ENCODE measurements at regions not wholly inside any gene's neighbourhood (a gene's known extent, or its start where the extent isn't known, plus 50 kb on each side); places are given as distances from the start of the nearest gene placed in this dataset.
"Not testable (repeated sequence)": the region's sequence is repeated elsewhere in the genome, so short reads cannot be mapped to it uniquely, and the experiment has no call there.

GRCh38 chr16:72453856-72454255 is 281.9 kb upstream of the PMFBP1 start:
- not testable (repeated sequence) for DNase-seq

- no peak for DNase-seq
Observed at GRCh38 chr16:72444696-72445095, 272.7 kb upstream of the PMFBP1 start.

GRCh38 chr16:72443809-72444208 is 271.9 kb upstream of the PMFBP1 start:
- DNase-seq, result no peak

DNA sequence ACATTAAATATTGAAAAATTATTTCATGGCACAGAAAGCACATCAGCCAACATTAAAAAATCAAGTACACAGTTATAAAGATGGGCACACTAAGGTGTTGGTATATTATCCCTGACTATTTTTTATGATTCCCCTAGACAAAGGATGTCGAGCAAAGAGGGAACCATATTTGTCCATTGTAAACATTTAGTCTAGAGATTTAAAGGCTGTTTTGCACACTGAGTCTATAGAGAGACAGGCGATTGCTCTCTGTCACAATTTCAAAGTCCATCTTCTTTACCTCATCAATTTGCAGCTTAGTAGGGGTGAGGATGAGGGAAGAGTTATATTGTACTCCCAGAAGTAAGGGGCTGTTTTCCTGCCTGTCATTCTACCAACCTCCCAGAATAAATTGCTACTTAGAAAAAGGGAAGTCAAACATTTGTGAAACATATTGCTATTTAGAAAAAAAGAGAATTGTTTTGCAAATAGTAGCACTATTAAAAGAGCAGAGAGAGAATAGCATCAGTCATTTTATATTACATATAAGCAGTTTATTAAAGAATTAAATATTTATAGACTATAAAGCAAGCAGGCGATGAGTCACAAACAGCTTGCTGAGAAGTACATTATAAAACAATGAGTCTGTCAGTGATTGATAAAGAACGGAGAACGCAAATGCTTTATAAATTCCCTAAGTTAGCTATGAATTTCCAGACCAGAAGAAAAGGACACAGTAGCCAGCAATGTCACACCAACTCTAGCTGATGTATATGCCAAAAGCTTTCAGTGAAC is 270.6 kb upstream of the PMFBP1 start:
- peak; percentile 11 to 21 for DNase-seq

DNA sequence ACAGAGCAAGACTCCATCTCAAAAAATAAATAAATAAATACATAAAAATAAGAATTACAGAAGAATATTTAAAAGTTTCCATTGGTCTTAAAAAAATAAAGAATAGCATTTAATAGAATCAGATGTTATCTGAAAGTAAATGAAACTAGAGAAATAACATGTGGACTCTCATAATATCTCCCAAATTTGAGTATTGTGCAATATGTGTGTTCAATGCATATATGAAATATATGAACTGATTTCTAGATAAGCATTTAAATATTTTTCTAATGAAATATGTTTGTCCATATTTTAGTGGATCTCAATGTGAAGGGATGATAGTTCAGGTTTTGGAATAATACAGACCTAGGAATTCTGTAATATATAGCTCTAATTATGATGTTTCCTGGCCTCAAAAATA is 265.9 kb upstream of the PMFBP1 start:
- no peak for DNase-seq

DNA sequence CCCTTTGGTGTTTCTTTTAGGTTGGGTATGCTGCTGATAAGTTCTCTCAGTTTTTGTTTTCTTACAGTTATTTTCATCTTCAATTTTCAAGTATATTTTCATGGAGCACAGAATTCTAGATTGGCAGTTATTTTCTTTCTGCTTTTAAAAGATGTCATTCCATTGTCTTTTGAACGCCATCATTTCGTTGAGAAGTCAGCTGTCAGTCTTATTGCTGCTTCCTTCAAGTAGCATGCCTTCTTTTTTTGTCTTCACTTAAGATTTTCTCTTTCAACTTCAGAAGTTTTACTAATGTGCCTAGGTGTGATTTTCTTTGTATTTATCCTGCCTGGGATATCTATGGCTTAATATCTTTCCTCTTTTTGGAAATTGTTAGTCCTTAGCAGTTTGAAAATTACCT is 262.2 kb upstream of the PMFBP1 start:
- peak; percentile 19 to 24 for DNase-seq

DNA sequence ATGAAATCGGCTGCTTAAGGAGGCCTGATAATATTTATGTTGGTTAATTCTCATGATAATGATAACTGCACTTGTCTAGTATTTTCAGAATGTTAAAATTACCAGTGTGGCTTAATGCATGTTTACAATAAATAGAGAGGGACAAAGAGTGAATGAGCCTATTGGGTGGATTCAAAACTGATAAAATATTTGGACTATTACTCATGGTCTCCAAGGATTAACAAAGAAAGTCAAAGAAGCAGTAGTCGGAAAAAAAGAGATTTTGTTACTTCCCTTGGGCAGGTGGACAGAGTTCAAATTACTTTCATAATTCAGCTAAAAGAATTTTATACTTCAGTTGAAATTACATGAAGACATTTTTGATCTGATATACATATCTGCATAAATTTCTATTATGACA is 258.2 kb upstream of the PMFBP1 start:
- no peak for DNase-seq

DNA sequence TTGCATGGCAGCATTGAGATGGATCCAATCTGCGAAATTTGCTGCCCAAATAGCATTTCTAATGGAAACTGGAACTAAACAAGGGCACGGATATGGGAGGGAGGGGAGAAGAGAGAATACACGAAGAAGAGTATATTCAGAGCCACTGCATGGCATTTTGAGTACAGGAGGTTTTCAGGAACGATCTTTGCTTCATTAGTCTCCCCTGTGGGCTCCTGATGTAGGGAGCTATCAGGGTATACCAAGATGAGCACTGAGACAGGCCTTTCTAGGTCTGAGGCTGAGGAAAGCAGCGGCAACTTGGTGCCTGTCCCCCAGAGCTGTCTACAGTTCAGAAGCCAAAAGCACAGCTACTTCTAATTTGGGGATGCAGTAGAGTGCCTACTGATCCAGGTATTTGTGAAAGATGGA is 257.7 kb upstream of the PMFBP1 start:
- DNase-seq, result no peak

- DNase-seq, result no peak
Observed at GRCh38 chr16:72428681-72429376, 256.9 kb upstream of the PMFBP1 start.

GRCh38 chr16:72427783-72428331 is 255.9 kb upstream of the PMFBP1 start:
- no peak for DNase-seq

DNA sequence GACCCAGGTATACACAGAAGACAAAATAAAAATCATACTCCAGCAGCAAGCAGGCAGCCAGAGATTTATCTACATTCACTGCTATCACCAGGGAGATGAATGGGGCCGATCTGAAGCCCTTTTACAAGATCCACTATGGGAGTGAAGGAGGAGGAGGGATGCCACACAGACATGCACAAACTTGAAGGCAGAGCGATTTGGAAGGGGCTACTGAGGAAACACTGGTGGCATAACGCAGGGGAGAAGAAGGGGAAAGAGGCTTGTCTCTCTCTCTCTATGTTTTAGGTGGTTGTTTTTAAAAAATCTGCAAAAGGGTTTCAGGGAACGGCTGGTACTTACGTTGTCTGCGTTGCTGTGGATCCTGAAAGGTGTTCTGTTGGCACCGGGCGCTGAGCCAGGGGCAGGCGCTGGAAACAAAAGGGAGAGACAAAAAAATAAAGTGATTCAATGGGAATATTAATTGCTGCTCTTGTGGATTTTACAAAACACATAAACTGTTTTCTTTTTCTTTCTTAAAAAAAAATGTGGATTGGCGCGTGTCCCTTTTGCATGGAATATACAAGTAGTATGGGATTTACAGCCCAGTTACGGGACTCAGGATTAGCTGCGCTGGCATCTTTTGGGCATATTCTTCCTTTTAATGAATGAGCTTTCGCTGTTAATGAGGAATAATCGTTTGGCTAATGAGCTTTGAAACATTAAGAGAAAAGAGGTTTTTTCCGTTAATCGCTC is 255.3 kb upstream of the PMFBP1 start:
- no peak for DNase-seq

DNA sequence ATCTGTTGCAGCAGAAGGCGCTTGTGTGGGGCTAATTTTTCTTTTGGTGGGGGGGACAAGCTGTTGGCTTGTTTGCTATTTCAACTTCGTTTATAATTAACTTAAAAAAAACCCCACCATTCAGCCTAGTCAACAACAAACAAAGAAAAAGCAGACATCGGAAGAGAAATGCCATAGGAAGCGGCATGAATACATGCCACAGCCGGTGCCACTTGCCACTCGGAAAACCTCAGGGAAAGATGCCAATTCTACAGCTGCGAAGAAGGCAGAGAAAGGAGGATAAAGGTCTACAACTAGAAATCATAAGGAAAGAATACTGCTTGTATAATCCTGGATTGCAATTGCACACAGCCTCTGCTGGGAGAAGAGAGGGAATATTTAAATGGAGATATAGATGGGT is 254.4 kb upstream of the PMFBP1 start:
- no peak for DNase-seq

DNA sequence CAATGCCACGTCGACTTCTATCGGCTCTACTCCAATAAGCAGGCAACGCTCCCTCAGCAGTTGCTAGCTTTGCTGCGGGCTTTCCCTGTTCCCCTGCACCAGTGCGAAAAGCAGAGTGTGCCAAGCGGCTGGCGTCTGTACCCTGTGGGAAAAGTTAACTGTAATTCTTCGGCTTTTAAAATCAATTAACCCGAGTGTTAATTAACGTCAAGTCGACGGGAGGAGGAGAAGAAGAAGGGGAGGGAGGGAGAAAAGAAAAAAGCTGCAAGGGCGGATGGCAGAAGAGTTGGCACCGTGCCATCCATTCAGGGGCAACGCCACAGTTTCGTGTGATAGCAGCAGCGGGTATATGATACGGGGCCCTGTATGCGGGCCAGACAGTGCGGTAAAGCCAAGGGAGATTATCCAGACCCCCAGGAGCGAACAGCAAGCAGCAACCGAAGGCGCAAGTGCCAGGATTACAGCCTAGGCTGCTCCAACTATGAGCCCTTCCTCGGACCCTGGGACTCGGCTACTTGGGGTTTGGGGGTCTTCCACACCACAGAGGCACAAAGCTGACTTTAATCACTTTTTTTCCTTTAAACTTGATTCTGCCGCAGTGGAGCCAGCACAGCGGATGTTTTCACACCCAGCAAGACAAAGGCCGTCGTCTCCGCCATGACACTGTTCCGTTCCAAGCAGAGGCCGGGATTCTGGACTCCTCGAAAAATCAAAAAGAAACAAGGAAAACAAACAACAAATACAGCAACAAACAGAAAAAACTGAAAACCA is 253.8 kb upstream of the PMFBP1 start:
- DNase-seq, result no peak

GRCh38 chr16:72424757-72425156 is 252.8 kb upstream of the PMFBP1 start:
- no peak for DNase-seq

DNA sequence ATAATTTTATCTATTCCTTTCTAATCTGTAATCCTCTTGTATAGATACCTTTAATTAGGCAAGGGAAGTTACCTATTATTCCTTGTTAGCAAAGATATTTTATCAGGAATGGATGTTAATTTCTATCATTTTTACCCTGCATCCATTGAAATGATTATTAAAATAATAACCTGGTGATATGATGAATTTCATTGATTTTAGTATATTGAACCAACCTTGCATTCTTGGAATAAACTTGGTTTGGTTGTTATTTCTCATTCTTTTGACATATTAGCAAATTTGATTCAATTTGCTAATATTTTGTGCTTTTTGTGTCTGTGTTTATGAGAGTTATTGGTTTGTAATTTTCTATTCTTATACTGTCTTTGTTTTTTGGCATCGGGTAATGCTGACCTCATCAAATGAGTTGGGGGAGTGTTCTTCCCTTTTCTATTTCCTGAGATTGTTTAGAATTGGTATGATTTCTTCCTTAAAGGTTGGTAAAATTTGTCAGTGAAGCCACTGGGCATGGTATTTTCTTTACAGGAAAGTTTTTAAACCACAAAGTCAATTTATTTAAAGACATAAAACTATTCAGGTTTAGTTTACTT is 250.4 kb upstream of the PMFBP1 start:
- no peak for DNase-seq

DNA sequence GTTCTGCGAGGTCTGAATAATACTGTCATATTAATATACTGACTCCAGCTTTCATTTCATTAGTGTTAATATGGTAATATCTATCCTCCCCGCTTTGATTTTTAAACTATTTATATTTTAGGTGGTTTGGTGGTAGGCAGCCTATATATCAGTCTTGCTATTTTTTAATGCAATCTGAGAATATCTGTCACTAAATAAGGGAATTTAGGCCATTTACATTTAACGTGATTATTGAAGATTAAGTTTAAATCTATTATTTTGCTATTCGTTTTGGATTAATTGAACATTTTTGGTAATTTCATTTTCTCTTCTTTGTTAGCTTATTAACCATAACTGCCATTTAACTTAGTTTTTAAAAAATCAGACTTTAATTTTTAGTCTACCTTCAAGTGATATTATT is 247.7 kb upstream of the PMFBP1 start:
- DNase-seq, result no peak

DNA sequence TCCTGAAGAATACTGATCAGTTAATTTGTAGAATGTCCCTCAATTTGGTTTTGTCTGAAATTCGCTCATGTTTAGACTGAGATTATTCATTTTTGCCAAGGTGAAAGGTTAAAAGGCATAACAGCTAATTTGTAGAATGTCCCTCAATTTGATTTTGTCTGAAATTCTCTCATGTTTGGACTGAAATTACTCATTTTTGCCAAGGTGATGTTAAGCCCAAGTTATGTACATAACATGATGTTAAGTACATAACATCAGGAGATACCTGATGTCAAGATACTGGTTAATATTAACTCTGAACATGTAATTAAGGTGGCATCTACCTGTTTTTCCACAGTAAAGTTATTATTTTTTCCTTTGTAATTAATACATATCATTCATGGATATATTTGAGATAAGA is 243.4 kb upstream of the PMFBP1 start:
- no peak for DNase-seq

DNA sequence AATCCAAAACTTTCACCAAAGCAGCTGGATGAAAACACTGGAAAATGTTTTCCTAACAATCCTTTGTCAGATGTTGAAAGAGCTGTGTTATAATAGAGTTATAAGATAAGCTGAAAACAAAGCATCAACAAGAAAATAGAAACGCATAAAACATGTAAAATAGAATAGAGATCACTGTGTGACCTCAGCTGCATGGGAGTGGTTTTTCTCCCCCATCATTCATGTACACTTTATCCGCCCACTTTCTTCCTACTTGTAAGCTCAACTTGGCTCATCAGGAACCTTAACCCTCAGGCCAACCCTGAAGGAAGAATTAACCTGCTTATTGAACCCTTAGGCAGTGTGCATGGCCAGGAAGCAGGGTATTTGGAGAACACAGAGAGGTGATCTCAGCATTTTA is 238.5 kb upstream of the PMFBP1 start:
- no peak for DNase-seq

- DNase-seq, result no peak
Observed at GRCh38 chr16:72409423-72409822, 237.5 kb upstream of the PMFBP1 start.

- no peak for DNase-seq
Observed at GRCh38 chr16:72406390-72406789, 234.4 kb upstream of the PMFBP1 start.

- no peak for DNase-seq
Observed at GRCh38 chr16:72404299-72404698, 232.3 kb upstream of the PMFBP1 start.

- no peak for DNase-seq
Observed at GRCh38 chr16:72401084-72401361, 229.1 kb upstream of the PMFBP1 start.
